ENCODE measurements at regions not wholly inside any gene's neighbourhood (a gene's known extent, or its start where the extent isn't known, plus 50 kb on each side); places are given as distances from the start of the nearest gene placed in this dataset.

DNA sequence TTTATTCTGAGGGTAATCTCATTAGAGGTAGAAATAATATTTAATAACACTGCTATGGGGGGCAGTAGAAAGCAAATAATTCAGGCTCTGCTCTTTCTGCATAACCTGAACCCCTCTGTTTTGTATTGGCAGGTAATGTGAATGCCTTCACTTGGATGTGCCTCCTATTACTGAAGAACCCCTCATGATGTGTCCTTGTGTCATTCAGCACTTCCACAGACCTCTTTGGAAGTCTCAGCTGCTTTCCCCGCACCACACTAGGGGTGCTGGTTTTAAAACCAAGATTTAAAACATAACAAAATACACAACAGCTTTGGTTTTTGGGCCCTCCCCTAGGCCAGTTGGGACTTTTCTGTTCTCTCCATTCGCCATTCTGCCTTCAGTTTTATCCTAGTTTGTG is 281.7 kb upstream of the MC4R start:
- Histone ChIP-seq H3K36me3 (replicated peaks in 1 of 2; ENCODE audit: control insufficient read depth in 1 of 2, insufficient read depth in 2 of 2, low read length in 2 of 2) (no peaks in the 10 kb centered on the region), H3K9me3 (replicated peaks in 1 of 2; ENCODE audit: control insufficient read depth in 1 of 2, insufficient read depth in 1 of 2, low read length in 2 of 2) (no peaks in the 10 kb centered on the region), H3K27me3 (ENCODE audit: control insufficient read depth in 2 of 2, insufficient read depth in 2 of 2, low read length in 2 of 2) (no peaks in the 10 kb centered on the region), H4K20me1 (ENCODE audit: insufficient read depth, low read length) (no peaks in the 10 kb centered on the region), H3K27ac (ENCODE audit: low read depth in 1 of 2, low read length in 2 of 2) (no peak overlapping the region), H3K4me2 (replicated peaks; ENCODE audit: extremely low read depth, low read length, poor library complexity, severe bottlenecking) (no peak overlapping the region), H3K79me2 (ENCODE audit: insufficient read depth, low read length) (no peaks in the 10 kb centered on the region), H3K4me1 (ENCODE audit: control insufficient read depth in 1 of 2, insufficient read depth in 2 of 2, low read length in 2 of 2) (peaks cover 12 to 13% of the 10 kb centered on the region in 2 donors), H3K4me3 (replicated peaks in 1 of 3; ENCODE audit: low read depth in 2 of 3, low read length in 3 of 3) (no peak overlapping the region), H2AFZ (ENCODE audit: insufficient read depth, low read depth, low read length, poor library complexity, severe bottlenecking) (no peak overlapping the region), H3K9ac (ENCODE audit: insufficient read depth, low read length, poor library complexity, severe bottlenecking) (no peak overlapping the region)
- Mint-ChIP-seq H3K9me3 (no peaks in the 10 kb centered on the region), H3K4me1 (peaks cover 13% of the 10 kb centered on the region), H3K27ac (no peak overlapping the region), H3K4me3 (no peak overlapping the region), H3K36me3 (no peaks in the 10 kb centered on the region), H3K27me3 (ENCODE audit: low read depth in 3 of 3) (no peaks in the 10 kb centered on the region)
- DNase-seq: no peak
- intact Hi-C loops (cut with micrococcal nuclease): no loop called here
- 80% methylated on average over 1 of the region's 2 CpGs for WGBS (ENCODE audit: insufficient coverage)
- TF ChIP-seq, protein P1, sequence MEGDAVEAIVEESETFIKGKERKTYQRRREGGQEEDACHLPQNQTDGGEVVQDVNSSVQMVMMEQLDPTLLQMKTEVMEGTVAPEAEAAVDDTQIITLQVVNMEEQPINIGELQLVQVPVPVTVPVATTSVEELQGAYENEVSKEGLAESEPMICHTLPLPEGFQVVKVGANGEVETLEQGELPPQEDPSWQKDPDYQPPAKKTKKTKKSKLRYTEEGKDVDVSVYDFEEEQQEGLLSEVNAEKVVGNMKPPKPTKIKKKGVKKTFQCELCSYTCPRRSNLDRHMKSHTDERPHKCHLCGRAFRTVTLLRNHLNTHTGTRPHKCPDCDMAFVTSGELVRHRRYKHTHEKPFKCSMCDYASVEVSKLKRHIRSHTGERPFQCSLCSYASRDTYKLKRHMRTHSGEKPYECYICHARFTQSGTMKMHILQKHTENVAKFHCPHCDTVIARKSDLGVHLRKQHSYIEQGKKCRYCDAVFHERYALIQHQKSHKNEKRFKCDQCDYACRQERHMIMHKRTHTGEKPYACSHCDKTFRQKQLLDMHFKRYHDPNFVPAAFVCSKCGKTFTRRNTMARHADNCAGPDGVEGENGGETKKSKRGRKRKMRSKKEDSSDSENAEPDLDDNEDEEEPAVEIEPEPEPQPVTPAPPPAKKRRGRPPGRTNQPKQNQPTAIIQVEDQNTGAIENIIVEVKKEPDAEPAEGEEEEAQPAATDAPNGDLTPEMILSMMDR (IDR thresholded peaks at IDR 0.05): no peak

DNA sequence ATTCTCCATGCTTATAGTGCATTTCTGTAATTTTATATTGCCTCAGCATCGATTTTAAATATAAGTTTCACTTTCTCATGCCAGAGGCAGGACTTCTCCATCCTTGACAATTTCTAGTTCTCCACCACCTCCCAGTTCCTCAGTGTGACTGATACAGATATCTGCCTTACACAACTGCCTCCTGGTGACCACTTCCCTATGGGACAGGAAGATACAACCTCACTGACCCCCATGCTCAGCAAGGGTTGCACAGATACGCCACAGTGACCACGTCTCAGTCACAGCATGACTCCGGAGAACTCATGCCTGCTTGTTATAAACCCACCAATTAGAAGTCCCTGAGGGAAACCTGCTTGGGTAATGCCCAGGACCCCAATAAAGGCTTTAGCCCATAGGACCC is 284.0 kb upstream of the MC4R start:
- H3K4me3 ChIP-seq (replicated peaks in 1 of 3; ENCODE audit: low read depth in 2 of 3, low read length in 3 of 3): peak overlapping the region in 1 of 3 experiments; percentile 53
- 0% methylated on average over 4 of the region's 4 CpGs for WGBS (ENCODE audit: insufficient coverage)
- peak; percentile 31 to 74 (median 53) for DNase-seq
- peaks cover 12 to 13% of the 10 kb centered on the region in 2 donors for H3K4me1 ChIP-seq (ENCODE audit: control insufficient read depth in 1 of 2, insufficient read depth in 2 of 2, low read length in 2 of 2)
- H3K36me3 ChIP-seq (replicated peaks in 1 of 2; ENCODE audit: control insufficient read depth in 1 of 2, insufficient read depth in 2 of 2, low read length in 2 of 2): no peaks in the 10 kb centered on the region
- H3K27me3 Mint-ChIP-seq (ENCODE audit: low read depth in 3 of 3): no peaks in the 10 kb centered on the region
- peak overlapping the region; percentile 6 to 85 (median 71) for H3K27ac Mint-ChIP-seq
- no peaks in the 10 kb centered on the region for H4K20me1 ChIP-seq (ENCODE audit: insufficient read depth, low read length)
- no peaks in the 10 kb centered on the region for H3K36me3 Mint-ChIP-seq
- peak overlapping the region; percentile 59 for H3K4me2 ChIP-seq (replicated peaks; ENCODE audit: extremely low read depth, low read length, poor library complexity, severe bottlenecking)
- H2AFZ ChIP-seq (ENCODE audit: insufficient read depth, low read depth, low read length, poor library complexity, severe bottlenecking): no peak overlapping the region
- H3K27me3 ChIP-seq (ENCODE audit: control insufficient read depth in 2 of 2, insufficient read depth in 2 of 2, low read length in 2 of 2): no peaks in the 10 kb centered on the region
- intact Hi-C loops (cut with micrococcal nuclease): no loop called here
- TF ChIP-seq, protein P1 (IDR thresholded peaks at IDR 0.05): no peak
- peaks cover 13% of the 10 kb centered on the region for H3K4me1 Mint-ChIP-seq
- H3K4me3 Mint-ChIP-seq: peak overlapping the region; percentile 52 to 87
- no peak overlapping the region for H3K9ac ChIP-seq (ENCODE audit: insufficient read depth, low read length, poor library complexity, severe bottlenecking)
- no peaks in the 10 kb centered on the region for H3K79me2 ChIP-seq (ENCODE audit: insufficient read depth, low read length)
- H3K9me3 ChIP-seq (replicated peaks in 1 of 2; ENCODE audit: control insufficient read depth in 1 of 2, insufficient read depth in 1 of 2, low read length in 2 of 2): no peaks in the 10 kb centered on the region
- no peak overlapping the region for H3K27ac ChIP-seq (ENCODE audit: low read depth in 1 of 2, low read length in 2 of 2)
- H3K9me3 Mint-ChIP-seq: peaks cover 0 to 1% (median 0%) of the 10 kb centered on the region in 7 donors
